Adrenal gland (tissue), 9 donors: ENCODE measurements at regions not wholly inside any gene's neighbourhood (a gene's known extent, or its start where the extent isn't known, plus 50 kb on each side); places are given as distances from the start of the nearest gene placed in this dataset.

Source experiments
- DNase-seq, 7 donors: peaks; one replicate each; pipeline ENCODE4 v3.0.0-alpha.2; 2019 to 2020
- H3K27ac ChIP-seq, 5 donors: fragments of 200-600 bp; sonication (generic) in 4 of 5; 1 replicate in 3 of 5; 2 replicates in 2 of 5; pipeline versions ENCODE4 v1.5.1 to v1.8.0; 2016 to 2020; ENCODE audit warnings: mild to moderate bottlenecking in 1 of 5
- H3K27me3 ChIP-seq: fragments of 200-600 bp; 2 replicates; pipeline ENCODE4 v1.8.0; 2021
- H3K36me3 ChIP-seq, 2 donors: fragments of 200-600 bp; replicated peaks in 1 of 2; 1 replicate in 1 of 2; 2 replicates in 1 of 2; pipeline versions ENCODE4 v1.5.1 to v1.8.0; 2018 to 2022
- H3K4me1 ChIP-seq, 2 donors: fragments of 200-600 bp; replicated peaks in 1 of 2; 1 replicate in 1 of 2; 2 replicates in 1 of 2; pipeline versions ENCODE4 v1.5.1 to v1.8.0; 2018 to 2021
- H3K4me3 ChIP-seq, 4 donors: fragments of 200-600 bp; sonication (generic) in 3 of 4; one replicate each; pipeline ENCODE4 v1.5.1; 2016 to 2018
- H3K9me3 ChIP-seq, 3 donors: fragments of 200-600 bp; sonication (generic) in 1 of 3; replicated peaks in 1 of 3; 1 replicate in 2 of 3; 2 replicates in 1 of 3; pipeline versions ENCODE4 v1.5.1 to v1.8.0; 2016 to 2021
- POLR2A ChIP-seq, 2 donors: fragments of 450-650 bp; IDR thresholded peaks; one replicate each; pipeline ENCODE4 v1.6.1; 2017; ENCODE audit warnings: antibody characterized with exemption in 2 of 2, mild to moderate bottlenecking in 2 of 2, moderate library complexity in 1 of 2
- WGBS, 4 donors: extraction: QIAGEN DNeasy Blood & Tissue Kit in 2 of 4; methylation state at CpG; one replicate each; pipeline versions ENCODE4 v1.1.5 to v1.1.7; 2013 to 2017; 5-methylcytosine and 5-hydroxymethylcytosine counted together
- intact Hi-C, 2 donors: fragments of 100-400 bp; cut with DNase I; formaldehyde crosslinking; loops; one replicate each; pipeline versions ENCODE4 v1.14.1 to v1.15.0; 2022 to 2023
- TF ChIP-seq, protein P1 (sequence below), 6 experiments: fragments of 450-650 bp in 4 of 6; fragments of 200-600 bp in 2 of 6; sonication (generic) in 1 of 6; IDR thresholded peaks; 1 replicate in 5 of 6; 2 replicates in 1 of 6; pipeline versions ENCODE4 v1.5.1 to v1.8.0; 2016 to 2021; ENCODE audit warnings: antibody characterized with exemption in 6 of 6, mild to moderate bottlenecking in 2 of 6, moderate library complexity in 1 of 6
- donor health status: healthy with polysubstance abuse.
- donor health status: Bipolar disorder and iron deficiency.
- donor health status: DM: yes; HTN: yes; CAD: no.
- donor health status: DM: no; HTN: no; CAD: no.
- donor health status: DM: no; HTN: no; CAD: no.

DNA sequence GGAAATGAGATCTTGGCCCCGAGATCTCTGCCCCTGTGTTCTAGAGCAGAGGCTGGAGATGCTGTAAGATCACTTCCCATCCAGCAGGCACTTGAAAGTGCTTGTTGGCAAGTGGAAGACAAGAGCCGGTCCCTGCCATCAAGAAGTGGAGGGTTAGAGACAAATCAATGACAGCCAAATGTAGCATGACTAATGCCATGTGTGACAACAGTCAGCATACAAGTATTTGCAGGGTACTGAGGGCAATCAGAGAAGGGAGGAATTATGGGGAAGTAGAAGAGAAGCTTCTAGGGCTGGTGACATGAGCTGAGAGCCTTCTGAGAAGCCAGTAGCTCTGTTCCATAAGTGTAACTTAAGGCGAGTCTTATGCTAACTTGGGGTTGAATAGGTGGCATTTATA, 58.6 kb downstream of the TMEM17 start:
- Histone ChIP-seq H3K27ac (no peak overlapping the region), H3K36me3 (no peaks in the 10 kb centered on the region), H3K9me3 (no peaks in the 10 kb centered on the region), H3K4me3 (no peak overlapping the region), H3K4me1 (no peaks in the 10 kb centered on the region), H3K27me3 (no peaks in the 10 kb centered on the region)
- intact Hi-C loops: no loop called here
- 87 to 97% (median 92%) methylated on average over 3 of the region's 3 CpGs for WGBS, 4 donors
- no peak for DNase-seq
- TF ChIP-seq, protein P1, sequence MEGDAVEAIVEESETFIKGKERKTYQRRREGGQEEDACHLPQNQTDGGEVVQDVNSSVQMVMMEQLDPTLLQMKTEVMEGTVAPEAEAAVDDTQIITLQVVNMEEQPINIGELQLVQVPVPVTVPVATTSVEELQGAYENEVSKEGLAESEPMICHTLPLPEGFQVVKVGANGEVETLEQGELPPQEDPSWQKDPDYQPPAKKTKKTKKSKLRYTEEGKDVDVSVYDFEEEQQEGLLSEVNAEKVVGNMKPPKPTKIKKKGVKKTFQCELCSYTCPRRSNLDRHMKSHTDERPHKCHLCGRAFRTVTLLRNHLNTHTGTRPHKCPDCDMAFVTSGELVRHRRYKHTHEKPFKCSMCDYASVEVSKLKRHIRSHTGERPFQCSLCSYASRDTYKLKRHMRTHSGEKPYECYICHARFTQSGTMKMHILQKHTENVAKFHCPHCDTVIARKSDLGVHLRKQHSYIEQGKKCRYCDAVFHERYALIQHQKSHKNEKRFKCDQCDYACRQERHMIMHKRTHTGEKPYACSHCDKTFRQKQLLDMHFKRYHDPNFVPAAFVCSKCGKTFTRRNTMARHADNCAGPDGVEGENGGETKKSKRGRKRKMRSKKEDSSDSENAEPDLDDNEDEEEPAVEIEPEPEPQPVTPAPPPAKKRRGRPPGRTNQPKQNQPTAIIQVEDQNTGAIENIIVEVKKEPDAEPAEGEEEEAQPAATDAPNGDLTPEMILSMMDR (IDR thresholded peaks at IDR 0.05): no peak
- TF ChIP-seq POLR2A (IDR thresholded peaks at IDR 0.05): no peak

DNA sequence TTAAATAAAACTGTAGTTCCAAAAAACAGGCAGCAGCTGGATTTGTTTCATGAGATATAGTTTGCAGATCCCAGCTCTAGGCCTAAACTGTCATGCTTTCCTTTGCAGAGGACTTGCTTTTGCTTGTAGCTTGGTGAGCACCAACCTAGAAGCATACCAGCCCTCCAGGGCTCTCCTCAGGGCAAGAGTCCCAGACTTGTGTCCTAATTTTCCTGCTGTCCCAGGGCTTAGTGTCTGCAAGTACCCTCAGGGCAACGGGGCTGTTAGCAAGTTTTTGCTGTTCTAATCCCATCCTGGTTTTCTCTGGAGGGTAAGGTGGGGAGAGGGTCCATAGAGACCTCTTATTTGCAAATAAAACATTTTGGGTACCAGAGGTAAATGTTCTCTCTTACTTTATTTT, 59.5 kb downstream of the TMEM17 start:
- TF ChIP-seq POLR2A (IDR thresholded peaks at IDR 0.05): no peak
- TF ChIP-seq, protein P1 (IDR thresholded peaks at IDR 0.05): no peak
- no peaks in the 10 kb centered on the region for H3K4me1 ChIP-seq
- intact Hi-C loops: no loop called here
- DNase-seq: no peak
- WGBS, 4 donors: 60 to 88% (median 86%) methylated on average over 1 of the region's 1 CpG
- no peak overlapping the region for H3K4me3 ChIP-seq
- no peaks in the 10 kb centered on the region for H3K27me3 ChIP-seq
- H3K9me3 ChIP-seq: no peaks in the 10 kb centered on the region
- H3K36me3 ChIP-seq: no peaks in the 10 kb centered on the region
- no peak overlapping the region for H3K27ac ChIP-seq

DNA sequence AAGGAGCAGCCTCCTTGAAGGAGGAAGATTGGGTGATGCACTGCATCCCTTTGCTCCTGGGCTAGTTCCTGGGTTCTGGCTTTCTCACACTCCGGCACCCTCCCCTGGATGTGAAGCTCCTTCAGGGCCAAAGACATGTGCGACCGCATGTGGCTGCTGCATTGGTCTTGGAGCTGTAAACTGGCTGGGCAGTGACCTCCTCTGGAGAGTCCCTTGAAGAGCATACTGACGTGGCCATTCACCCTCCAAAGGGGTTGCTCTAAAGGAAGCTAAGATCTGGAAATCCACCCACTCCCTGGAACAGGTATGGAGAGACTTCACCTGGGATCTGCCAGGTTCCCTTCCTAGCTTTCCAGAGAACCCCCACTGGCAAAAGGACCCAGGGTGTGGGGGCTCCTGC, 62.1 kb downstream of the TMEM17 start:
- TF ChIP-seq, protein P1 (IDR thresholded peaks at IDR 0.05): no peak
- TF ChIP-seq POLR2A (IDR thresholded peaks at IDR 0.05): no peak
- no peak for DNase-seq
- no peak overlapping the region for H3K4me3 ChIP-seq

DNA sequence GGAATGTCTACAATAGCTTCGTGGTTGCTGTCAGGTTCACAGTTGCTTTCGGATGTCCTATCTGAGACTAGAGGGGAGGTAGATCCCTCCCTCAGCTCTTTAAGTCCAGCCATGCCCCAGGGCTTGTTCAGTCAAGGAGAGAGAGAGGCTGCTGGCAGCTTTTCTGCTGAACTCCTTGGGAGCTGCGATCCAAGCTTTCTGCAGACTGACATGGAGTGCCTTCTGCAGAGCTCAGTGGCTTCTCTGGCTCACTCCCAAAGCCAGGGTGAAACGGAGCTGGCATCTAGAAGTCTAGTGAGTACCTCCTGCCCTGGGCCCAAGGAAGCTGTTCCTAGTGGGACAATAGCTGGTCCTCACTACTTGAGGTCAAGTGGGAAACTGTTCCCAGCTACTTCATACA, 62.5 kb downstream of the TMEM17 start:
- intact Hi-C loops: no loop called here
- TF ChIP-seq, protein P1 (IDR thresholded peaks at IDR 0.05): no peak
- TF ChIP-seq POLR2A (IDR thresholded peaks at IDR 0.05): no peak

More for the DNA sequence above, 62.1 kb downstream of the TMEM17 start:
- intact Hi-C loops: no loop called here
- H3K36me3 ChIP-seq: no peaks in the 10 kb centered on the region
- H3K9me3 ChIP-seq: no peaks in the 10 kb centered on the region
- no peaks in the 10 kb centered on the region for H3K4me1 ChIP-seq
- H3K27ac ChIP-seq: no peak overlapping the region
- 87 to 92% (median 88%) methylated on average over 3 to 4 of the region's 4 CpGs; no CpG with 5 or more reads in 1 of the 4 donors for WGBS, 4 donors
- no peaks in the 10 kb centered on the region for H3K27me3 ChIP-seq

More for the DNA sequence above, 62.5 kb downstream of the TMEM17 start:
- Histone ChIP-seq H3K4me1 (no peaks in the 10 kb centered on the region), H3K9me3 (no peaks in the 10 kb centered on the region), H3K27ac (no peak overlapping the region), H3K27me3 (no peaks in the 10 kb centered on the region), H3K36me3 (no peaks in the 10 kb centered on the region), H3K4me3 (no peak overlapping the region)
- WGBS, 4 donors: 68 to 96% (median 79%) methylated on average over 1 to 4 of the region's 4 CpGs
- no peak for DNase-seq
